ENCODE measurements at regions not wholly inside any gene's neighbourhood (a gene's known extent, or its start where the extent isn't known, plus 50 kb on each side); places are given as distances from the start of the nearest gene placed in this dataset.

DNA sequence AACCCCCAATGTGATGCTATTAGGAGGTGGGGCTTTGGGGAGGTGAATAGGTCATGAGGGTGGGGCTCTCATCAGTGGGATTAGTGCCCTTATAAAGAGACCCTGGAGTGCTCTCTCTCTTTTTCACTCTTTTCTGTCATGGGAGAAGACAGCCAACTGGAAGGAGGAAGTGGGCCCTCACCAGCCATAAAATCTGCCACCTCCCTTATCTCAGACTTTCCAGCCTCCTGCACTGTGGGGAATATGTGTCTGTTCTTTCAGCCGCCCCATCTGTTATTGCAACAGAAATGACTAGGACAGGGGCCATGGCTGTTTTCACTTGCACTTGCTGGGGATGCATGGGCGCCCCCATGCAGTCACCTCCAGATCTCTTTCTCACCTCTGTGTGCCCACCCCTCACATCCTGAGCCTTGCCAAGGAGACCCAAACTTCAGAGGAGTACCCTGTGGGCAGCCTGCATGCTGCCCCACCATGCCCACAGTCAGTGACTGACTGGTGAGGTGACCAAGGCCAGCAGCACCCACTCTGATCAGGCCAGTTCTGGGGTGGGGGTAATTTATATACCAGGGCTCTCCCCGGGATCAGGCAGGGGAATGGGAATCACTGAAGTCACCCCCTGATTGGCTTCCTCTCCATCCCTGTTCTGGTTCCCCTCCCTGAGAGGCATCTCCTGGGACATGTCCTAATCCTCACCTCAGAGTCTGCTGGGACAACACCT is 118.4 kb downstream of the ANKRD60 start:
- TF ChIP-seq, protein P1, sequence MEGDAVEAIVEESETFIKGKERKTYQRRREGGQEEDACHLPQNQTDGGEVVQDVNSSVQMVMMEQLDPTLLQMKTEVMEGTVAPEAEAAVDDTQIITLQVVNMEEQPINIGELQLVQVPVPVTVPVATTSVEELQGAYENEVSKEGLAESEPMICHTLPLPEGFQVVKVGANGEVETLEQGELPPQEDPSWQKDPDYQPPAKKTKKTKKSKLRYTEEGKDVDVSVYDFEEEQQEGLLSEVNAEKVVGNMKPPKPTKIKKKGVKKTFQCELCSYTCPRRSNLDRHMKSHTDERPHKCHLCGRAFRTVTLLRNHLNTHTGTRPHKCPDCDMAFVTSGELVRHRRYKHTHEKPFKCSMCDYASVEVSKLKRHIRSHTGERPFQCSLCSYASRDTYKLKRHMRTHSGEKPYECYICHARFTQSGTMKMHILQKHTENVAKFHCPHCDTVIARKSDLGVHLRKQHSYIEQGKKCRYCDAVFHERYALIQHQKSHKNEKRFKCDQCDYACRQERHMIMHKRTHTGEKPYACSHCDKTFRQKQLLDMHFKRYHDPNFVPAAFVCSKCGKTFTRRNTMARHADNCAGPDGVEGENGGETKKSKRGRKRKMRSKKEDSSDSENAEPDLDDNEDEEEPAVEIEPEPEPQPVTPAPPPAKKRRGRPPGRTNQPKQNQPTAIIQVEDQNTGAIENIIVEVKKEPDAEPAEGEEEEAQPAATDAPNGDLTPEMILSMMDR (IDR thresholded peaks at IDR 0.05; ENCODE audit: insufficient read depth, low read length), result no peak
- TF ChIP-seq POLR2AphosphoS5 (IDR thresholded peaks at IDR 0.05; ENCODE audit: low read depth), result no peak
- TF ChIP-seq, protein P2, sequence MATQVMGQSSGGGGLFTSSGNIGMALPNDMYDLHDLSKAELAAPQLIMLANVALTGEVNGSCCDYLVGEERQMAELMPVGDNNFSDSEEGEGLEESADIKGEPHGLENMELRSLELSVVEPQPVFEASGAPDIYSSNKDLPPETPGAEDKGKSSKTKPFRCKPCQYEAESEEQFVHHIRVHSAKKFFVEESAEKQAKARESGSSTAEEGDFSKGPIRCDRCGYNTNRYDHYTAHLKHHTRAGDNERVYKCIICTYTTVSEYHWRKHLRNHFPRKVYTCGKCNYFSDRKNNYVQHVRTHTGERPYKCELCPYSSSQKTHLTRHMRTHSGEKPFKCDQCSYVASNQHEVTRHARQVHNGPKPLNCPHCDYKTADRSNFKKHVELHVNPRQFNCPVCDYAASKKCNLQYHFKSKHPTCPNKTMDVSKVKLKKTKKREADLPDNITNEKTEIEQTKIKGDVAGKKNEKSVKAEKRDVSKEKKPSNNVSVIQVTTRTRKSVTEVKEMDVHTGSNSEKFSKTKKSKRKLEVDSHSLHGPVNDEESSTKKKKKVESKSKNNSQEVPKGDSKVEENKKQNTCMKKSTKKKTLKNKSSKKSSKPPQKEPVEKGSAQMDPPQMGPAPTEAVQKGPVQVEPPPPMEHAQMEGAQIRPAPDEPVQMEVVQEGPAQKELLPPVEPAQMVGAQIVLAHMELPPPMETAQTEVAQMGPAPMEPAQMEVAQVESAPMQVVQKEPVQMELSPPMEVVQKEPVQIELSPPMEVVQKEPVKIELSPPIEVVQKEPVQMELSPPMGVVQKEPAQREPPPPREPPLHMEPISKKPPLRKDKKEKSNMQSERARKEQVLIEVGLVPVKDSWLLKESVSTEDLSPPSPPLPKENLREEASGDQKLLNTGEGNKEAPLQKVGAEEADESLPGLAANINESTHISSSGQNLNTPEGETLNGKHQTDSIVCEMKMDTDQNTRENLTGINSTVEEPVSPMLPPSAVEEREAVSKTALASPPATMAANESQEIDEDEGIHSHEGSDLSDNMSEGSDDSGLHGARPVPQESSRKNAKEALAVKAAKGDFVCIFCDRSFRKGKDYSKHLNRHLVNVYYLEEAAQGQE (IDR thresholded peaks at IDR 0.05; ENCODE audit: insufficient replicate concordance, low read depth), result no peak
